Stomach (tissue), 8 donors: ENCODE measurements at regions not wholly inside any gene's neighbourhood (a gene's known extent, or its start where the extent isn't known, plus 50 kb on each side); places are given as distances from the start of the nearest gene placed in this dataset.

Experiments
- DNase-seq, 2 donors: peaks; one replicate each; pipeline versions ENCODE4 v3.0.0 to v3.0.0-alpha.2; 2013 to 2019
- H3K27ac ChIP-seq, 5 donors: fragments of 200-600 bp in 4 of 5; sonication (generic) in 4 of 5; one replicate each; pipeline ENCODE4 v1.5.1; 2013 to 2019; ENCODE audit warnings: mild to moderate bottlenecking in 1 of 5, moderate library complexity in 1 of 5
- H3K27me3 ChIP-seq, 3 donors: fragments of 200-600 bp; sonication (generic); one replicate each; pipeline ENCODE4 v1.5.1; 2017 to 2019; ENCODE audit warnings: mixed run types in 1 of 3
- H3K36me3 ChIP-seq, 4 donors: fragments of 200-600 bp; sonication (generic); 1 replicate in 3 of 4; 2 replicates in 1 of 4; pipeline ENCODE4 v1.5.1; 2016 to 2019
- H3K4me1 ChIP-seq, 4 donors: fragments of 200-600 bp; sonication (generic); one replicate each; pipeline ENCODE4 v1.5.1; 2016 to 2019
- H3K4me3 ChIP-seq, 4 donors: fragments of 200-600 bp; sonication (generic) in 3 of 4; one replicate each; pipeline ENCODE4 v1.5.1; 2016 to 2019; ENCODE audit warnings: mild to moderate bottlenecking in 1 of 4
- H3K9me3 ChIP-seq, 4 donors: fragments of 200-600 bp; sonication (generic); one replicate each; pipeline ENCODE4 v1.5.1; 2016 to 2019
- CTCF ChIP-seq, 7 experiments: fragments of 450-650 bp in 4 of 7; fragments of 200-600 bp in 3 of 7; sonication (generic) in 3 of 7; IDR thresholded peaks; one replicate each; pipeline ENCODE4 v1.5.1; 2016 to 2019; ENCODE audit warnings: antibody characterized with exemption in 7 of 7, control low read depth in 2 of 7, mild to moderate bottlenecking in 1 of 7
- EP300 ChIP-seq: sonication (generic); formaldehyde crosslinking; IDR thresholded peaks from one replicate; pipeline ENCODE4 v1.6.1; 2017; ENCODE audit warnings: antibody characterized with exemption
- POLR2A ChIP-seq, 4 donors: fragments of 450-650 bp; IDR thresholded peaks; one replicate each; pipeline ENCODE4 v1.6.1; 2016; ENCODE audit warnings: antibody characterized with exemption in 4 of 4, control low read depth in 2 of 4, mild to moderate bottlenecking in 1 of 4, moderate library complexity in 1 of 4
- POLR2AphosphoS5 ChIP-seq, 3 donors: sonication (generic); formaldehyde crosslinking; IDR thresholded peaks; one replicate each; pipeline ENCODE4 v1.6.1; 2016; ENCODE audit warnings: antibody characterized with exemption in 3 of 3
- WGBS, 5 donors: extraction: QIAGEN DNeasy Blood & Tissue Kit in 3 of 5; methylation state at CpG; one replicate each; pipeline versions ENCODE4 v1.1.5 to v1.1.7; 2013 to 2018; 5-methylcytosine and 5-hydroxymethylcytosine counted together
- intact Hi-C: fragments of 100-400 bp; cut with DNase I; formaldehyde crosslinking; loops from one replicate; pipeline ENCODE4 v1.15.1; 2023; ENCODE audit warnings: low total_unique reads
- donor health status: healthy with polysubstance abuse.
- donor health status: Bipolar disorder and iron deficiency.
- donor health status: healthy.

GRCh38 chr1:96366516-96366915 lies 355.1 kb upstream of the PTBP2 start:
- no peaks in the 10 kb centered on the region for H3K4me1 ChIP-seq
- no peak for DNase-seq
- intact Hi-C loops = no loop called here
- TF ChIP-seq POLR2A (IDR thresholded peaks at IDR 0.05) (no peak), POLR2AphosphoS5 (IDR thresholded peaks at IDR 0.05) (no peak), EP300 (no peak), CTCF (IDR thresholded peaks at IDR 0.05) (no peak)
- no peaks in the 10 kb centered on the region for H3K36me3 ChIP-seq
- H3K4me3 ChIP-seq = no peak overlapping the region
- H3K27me3 ChIP-seq = no peaks in the 10 kb centered on the region
- no peak overlapping the region for H3K27ac ChIP-seq
- H3K9me3 ChIP-seq = no peaks in the 10 kb centered on the region
- 85 to 94% (median 91%) methylated on average over 2 of the region's 2 CpGs for WGBS, 5 donors

- Histone ChIP-seq H3K36me3 (no peaks in the 10 kb centered on the region), H3K27ac (no peak overlapping the region), H3K27me3 (no peaks in the 10 kb centered on the region), H3K9me3 (no peaks in the 10 kb centered on the region), H3K4me1 (no peaks in the 10 kb centered on the region), H3K4me3 (no peak overlapping the region)
- DNase-seq = no peak
- no peak for TF ChIP-seq CTCF (IDR thresholded peaks at IDR 0.05)
- no peak for TF ChIP-seq POLR2AphosphoS5 (IDR thresholded peaks at IDR 0.05)
- TF ChIP-seq POLR2A (IDR thresholded peaks at IDR 0.05) = no peak
- no peak for TF ChIP-seq EP300
- intact Hi-C loops = no loop called here
- 73 to 94% (median 89%) methylated on average over 2 of the region's 2 CpGs for WGBS, 5 donors
Measured at GRCh38 chr1:96367791-96368190, 353.8 kb upstream of the PTBP2 start.

GRCh38 chr1:96370757-96371156 lies 350.8 kb upstream of the PTBP2 start:
- intact Hi-C loops = no loop called here
- H3K36me3 ChIP-seq = no peaks in the 10 kb centered on the region
- 53 to 74% (median 58%) methylated on average over 5 of the region's 5 CpGs for WGBS, 5 donors

GRCh38 chr1:96372881-96373280 lies 348.7 kb upstream of the PTBP2 start:
- TF ChIP-seq POLR2A (IDR thresholded peaks at IDR 0.05) (no peak), EP300 (no peak), POLR2AphosphoS5 (IDR thresholded peaks at IDR 0.05) (no peak)
- DNase-seq = no peak
- WGBS, 5 donors = 73 to 100% (median 89%) methylated on average over 1 of the region's 1 CpG
- intact Hi-C loops = no loop called here
- H3K27me3 ChIP-seq = no peaks in the 10 kb centered on the region
- no peak overlapping the region for H3K27ac ChIP-seq
- no peaks in the 10 kb centered on the region for H3K36me3 ChIP-seq
- no peak overlapping the region for H3K4me3 ChIP-seq
- no peaks in the 10 kb centered on the region for H3K9me3 ChIP-seq
- no peaks in the 10 kb centered on the region for H3K4me1 ChIP-seq

More at GRCh38 chr1:96370757-96371156, 350.8 kb upstream of the PTBP2 start:
- no peak overlapping the region for H3K4me3 ChIP-seq
- no peak overlapping the region for H3K27ac ChIP-seq
- DNase-seq = no peak
- TF ChIP-seq CTCF (IDR thresholded peaks at IDR 0.05) (no peak), EP300 (no peak), POLR2AphosphoS5 (IDR thresholded peaks at IDR 0.05) (no peak), POLR2A (IDR thresholded peaks at IDR 0.05) (no peak)
- H3K9me3 ChIP-seq = no peaks in the 10 kb centered on the region
- no peaks in the 10 kb centered on the region for H3K27me3 ChIP-seq
- H3K4me1 ChIP-seq = no peaks in the 10 kb centered on the region

GRCh38 chr1:96374076-96374762 lies 347.4 kb upstream of the PTBP2 start:
- WGBS, 5 donors = 66 to 78% (median 68%) methylated on average over 1 of the region's 1 CpG
- Histone ChIP-seq H3K27me3 (no peaks in the 10 kb centered on the region), H3K4me3 (no peak overlapping the region), H3K27ac (no peak overlapping the region), H3K4me1 (no peaks in the 10 kb centered on the region), H3K36me3 (no peaks in the 10 kb centered on the region), H3K9me3 (no peaks in the 10 kb centered on the region)
- TF ChIP-seq CTCF (IDR thresholded peaks at IDR 0.05) (no peak), POLR2A (IDR thresholded peaks at IDR 0.05) (no peak), POLR2AphosphoS5 (IDR thresholded peaks at IDR 0.05) (no peak), EP300 (no peak)
- no peak for DNase-seq
- intact Hi-C loops = no loop called here
